HL-60 (cell line): ENCODE measurements at regions not wholly inside any gene's neighbourhood (a gene's known extent, or its start where the extent isn't known, plus 50 kb on each side); places are given as distances from the start of the nearest gene placed in this dataset.

ENCODE experiments used
- DNase-seq, 2 experiments: peaks; one replicate each; pipeline ENCODE4 v3.0.0-alpha.2; 2010 to 2020; ENCODE audit warnings: low read depth in 1 of 2, low spot score in 1 of 2
- H3K27ac ChIP-seq: fragments of 250-450 bp; sonication (Bioruptor Pico); replicated peaks from 2 replicates; pipeline ENCODE4 v1.5.1; 2020; ENCODE audit warnings: mild to moderate bottlenecking, moderate library complexity
- H3K27me3 ChIP-seq: fragments of 250-450 bp; sonication (Bioruptor Pico); 2 replicates; pipeline ENCODE4 v1.5.1; 2021; ENCODE audit warnings: mild to moderate bottlenecking, moderate library complexity; ENCODE audit not compliant: insufficient read depth, poor library complexity, severe bottlenecking
- H3K4me3 ChIP-seq: replicated peaks from 2 replicates; pipeline ENCODE4 v1.5.1; 2011; ENCODE audit warnings: mild to moderate bottlenecking, control low read depth, low read length; ENCODE audit not compliant: insufficient read depth
- GABPA ChIP-seq: IDR thresholded peaks from 2 replicates; pipeline ENCODE4 v1.6.1; 2012; ENCODE audit warnings: low read depth
- POLR2AphosphoS5 ChIP-seq: IDR thresholded peaks from 2 replicates; pipeline ENCODE4 v1.6.1; 2012; ENCODE audit warnings: low read depth
- SPI1 ChIP-seq: IDR thresholded peaks from 2 replicates; pipeline ENCODE4 v1.6.1; 2012; ENCODE audit warnings: low read depth, mild to moderate bottlenecking, borderline replicate concordance
- TF ChIP-seq, protein P1 (sequence below): IDR thresholded peaks from 2 replicates; pipeline ENCODE4 v1.6.1; 2012; ENCODE audit warnings: low read depth; ENCODE audit not compliant: insufficient replicate concordance
- TF ChIP-seq, protein P2 (sequence below): IDR thresholded peaks from one replicate; pipeline ENCODE4 v1.5.1; 2011; ENCODE audit warnings: low read length, control low read depth, inconsistent platforms; ENCODE audit not compliant: insufficient read depth

DNA sequence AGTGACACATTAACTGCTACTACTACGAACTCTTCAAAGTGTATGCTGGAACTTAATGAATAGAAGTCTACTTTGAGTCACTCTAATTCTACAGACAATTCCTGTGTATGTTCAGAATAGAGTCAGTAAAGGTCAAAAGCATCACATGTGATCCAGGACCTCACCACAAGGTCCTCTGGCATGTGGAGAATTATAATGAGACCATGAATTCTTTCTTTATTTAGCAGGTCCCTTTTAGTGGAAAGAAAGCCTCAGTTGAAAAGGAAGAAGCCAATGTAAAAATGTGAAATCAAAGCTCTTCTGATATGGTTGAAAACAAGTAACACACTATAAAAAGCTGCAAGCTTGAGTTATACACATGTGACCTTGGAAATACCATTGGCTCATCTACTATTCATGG, 1612.1 kb upstream of the GOT2 start:
- Histone ChIP-seq H3K27me3 (no peaks in the 10 kb centered on the region), H3K4me3 (no peak overlapping the region), H3K27ac (no peak overlapping the region)
- no peak for DNase-seq
- no peak for TF ChIP-seq SPI1
- TF ChIP-seq, protein P1, sequence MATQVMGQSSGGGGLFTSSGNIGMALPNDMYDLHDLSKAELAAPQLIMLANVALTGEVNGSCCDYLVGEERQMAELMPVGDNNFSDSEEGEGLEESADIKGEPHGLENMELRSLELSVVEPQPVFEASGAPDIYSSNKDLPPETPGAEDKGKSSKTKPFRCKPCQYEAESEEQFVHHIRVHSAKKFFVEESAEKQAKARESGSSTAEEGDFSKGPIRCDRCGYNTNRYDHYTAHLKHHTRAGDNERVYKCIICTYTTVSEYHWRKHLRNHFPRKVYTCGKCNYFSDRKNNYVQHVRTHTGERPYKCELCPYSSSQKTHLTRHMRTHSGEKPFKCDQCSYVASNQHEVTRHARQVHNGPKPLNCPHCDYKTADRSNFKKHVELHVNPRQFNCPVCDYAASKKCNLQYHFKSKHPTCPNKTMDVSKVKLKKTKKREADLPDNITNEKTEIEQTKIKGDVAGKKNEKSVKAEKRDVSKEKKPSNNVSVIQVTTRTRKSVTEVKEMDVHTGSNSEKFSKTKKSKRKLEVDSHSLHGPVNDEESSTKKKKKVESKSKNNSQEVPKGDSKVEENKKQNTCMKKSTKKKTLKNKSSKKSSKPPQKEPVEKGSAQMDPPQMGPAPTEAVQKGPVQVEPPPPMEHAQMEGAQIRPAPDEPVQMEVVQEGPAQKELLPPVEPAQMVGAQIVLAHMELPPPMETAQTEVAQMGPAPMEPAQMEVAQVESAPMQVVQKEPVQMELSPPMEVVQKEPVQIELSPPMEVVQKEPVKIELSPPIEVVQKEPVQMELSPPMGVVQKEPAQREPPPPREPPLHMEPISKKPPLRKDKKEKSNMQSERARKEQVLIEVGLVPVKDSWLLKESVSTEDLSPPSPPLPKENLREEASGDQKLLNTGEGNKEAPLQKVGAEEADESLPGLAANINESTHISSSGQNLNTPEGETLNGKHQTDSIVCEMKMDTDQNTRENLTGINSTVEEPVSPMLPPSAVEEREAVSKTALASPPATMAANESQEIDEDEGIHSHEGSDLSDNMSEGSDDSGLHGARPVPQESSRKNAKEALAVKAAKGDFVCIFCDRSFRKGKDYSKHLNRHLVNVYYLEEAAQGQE, result no peak
- TF ChIP-seq GABPA, result no peak
- TF ChIP-seq POLR2AphosphoS5, result no peak
- TF ChIP-seq, protein P2, sequence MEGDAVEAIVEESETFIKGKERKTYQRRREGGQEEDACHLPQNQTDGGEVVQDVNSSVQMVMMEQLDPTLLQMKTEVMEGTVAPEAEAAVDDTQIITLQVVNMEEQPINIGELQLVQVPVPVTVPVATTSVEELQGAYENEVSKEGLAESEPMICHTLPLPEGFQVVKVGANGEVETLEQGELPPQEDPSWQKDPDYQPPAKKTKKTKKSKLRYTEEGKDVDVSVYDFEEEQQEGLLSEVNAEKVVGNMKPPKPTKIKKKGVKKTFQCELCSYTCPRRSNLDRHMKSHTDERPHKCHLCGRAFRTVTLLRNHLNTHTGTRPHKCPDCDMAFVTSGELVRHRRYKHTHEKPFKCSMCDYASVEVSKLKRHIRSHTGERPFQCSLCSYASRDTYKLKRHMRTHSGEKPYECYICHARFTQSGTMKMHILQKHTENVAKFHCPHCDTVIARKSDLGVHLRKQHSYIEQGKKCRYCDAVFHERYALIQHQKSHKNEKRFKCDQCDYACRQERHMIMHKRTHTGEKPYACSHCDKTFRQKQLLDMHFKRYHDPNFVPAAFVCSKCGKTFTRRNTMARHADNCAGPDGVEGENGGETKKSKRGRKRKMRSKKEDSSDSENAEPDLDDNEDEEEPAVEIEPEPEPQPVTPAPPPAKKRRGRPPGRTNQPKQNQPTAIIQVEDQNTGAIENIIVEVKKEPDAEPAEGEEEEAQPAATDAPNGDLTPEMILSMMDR, result no peak

DNA sequence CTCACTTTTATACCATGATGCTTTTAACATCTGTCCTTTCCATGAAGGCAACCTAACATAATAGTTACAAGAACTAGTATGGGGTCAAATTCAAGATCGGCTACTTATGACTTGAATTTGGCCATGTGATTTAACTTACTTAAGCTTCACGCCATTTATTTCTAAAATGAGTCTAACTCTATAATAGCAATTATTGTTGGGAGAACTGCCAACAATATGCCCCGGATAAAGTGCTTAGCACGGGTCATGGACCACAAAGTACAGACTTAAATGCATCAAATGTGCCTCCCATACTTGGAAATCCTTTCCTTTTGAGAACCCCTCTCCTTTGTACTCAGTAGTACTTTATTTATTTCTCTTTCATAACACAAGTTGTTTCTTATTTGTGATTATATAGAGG, 1603.6 kb upstream of the GOT2 start:
- no peak overlapping the region for H3K4me3 ChIP-seq
- TF ChIP-seq, protein P2, result no peak
- no peak for TF ChIP-seq SPI1
- TF ChIP-seq GABPA, result no peak
- TF ChIP-seq, protein P1, result no peak
- no peak for TF ChIP-seq POLR2AphosphoS5
- no peak overlapping the region for H3K27ac ChIP-seq
- no peak for DNase-seq
- H3K27me3 ChIP-seq, result no peaks in the 10 kb centered on the region

DNA sequence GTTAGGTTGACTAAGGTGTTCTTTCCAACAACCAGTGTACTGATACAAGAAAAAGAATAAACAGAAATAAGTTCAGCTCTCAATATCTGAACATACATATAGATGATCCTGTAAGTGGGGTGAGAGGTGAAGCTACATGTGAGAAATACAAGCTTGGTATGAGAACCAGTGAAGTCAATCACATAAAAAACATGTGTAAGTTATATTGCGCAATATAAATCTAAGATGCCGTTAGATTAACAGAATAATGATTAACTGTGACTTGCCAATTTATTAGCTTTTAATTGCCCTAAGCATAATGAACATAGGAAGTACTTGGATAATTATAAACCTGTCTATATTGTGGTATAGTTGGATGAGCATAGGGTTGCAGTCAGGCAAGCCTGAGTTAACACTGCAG, 1597.1 kb upstream of the GOT2 start:
- Histone ChIP-seq H3K27me3 (no peaks in the 10 kb centered on the region), H3K4me3 (no peak overlapping the region), H3K27ac (no peak overlapping the region)
- DNase-seq, result no peak
- TF ChIP-seq GABPA (no peak), SPI1 (no peak)

DNA sequence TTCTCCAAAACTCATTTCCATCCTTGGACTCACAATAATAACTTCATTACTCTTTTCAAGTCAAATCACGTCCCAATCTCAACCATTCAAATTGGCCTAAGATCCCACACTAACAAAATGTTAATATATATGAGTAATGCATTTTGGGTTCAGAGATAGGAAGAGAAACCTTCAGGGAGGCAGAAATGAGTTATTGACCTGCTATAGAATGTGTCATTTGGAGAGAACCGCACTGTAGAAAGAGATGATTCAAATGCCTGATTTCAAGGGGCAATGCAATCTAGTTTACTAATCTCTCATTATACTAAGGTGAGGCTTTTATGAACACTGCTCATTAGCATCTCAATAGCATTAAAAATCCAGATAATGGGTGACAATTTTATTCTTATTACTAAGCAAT, 1595.0 kb upstream of the GOT2 start:
- H3K4me3 ChIP-seq, result no peak overlapping the region
- no peaks in the 10 kb centered on the region for H3K27me3 ChIP-seq
- no peak for TF ChIP-seq SPI1
- TF ChIP-seq, protein P2, result no peak
- no peak for TF ChIP-seq GABPA
- TF ChIP-seq, protein P1, result no peak
- TF ChIP-seq POLR2AphosphoS5, result no peak
- H3K27ac ChIP-seq, result no peak overlapping the region
- DNase-seq, result no peak
